Heart left ventricle (tissue), 13 donors: ENCODE measurements at regions not wholly inside any gene's neighbourhood (a gene's known extent, or its start where the extent isn't known, plus 50 kb on each side); places are given as distances from the start of the nearest gene placed in this dataset.

Experiments used
- POLR2A ChIP-seq, 2 donors: fragments of 450-650 bp; IDR thresholded peaks; one replicate each; pipeline ENCODE4 v1.6.1; 2017; ENCODE audit warnings: antibody characterized with exemption in 2 of 2, mild to moderate bottlenecking in 2 of 2, moderate library complexity in 2 of 2
- TF ChIP-seq, protein P1 (sequence below), 12 donors: fragments of 200-600 bp; sonication (generic) in 4 of 12; IDR thresholded peaks; one replicate each; pipeline versions ENCODE4 v1.5.0 to v1.8.0; 2018 to 2022; ENCODE audit warnings: antibody characterized with exemption in 12 of 12, mild to moderate bottlenecking in 5 of 12
- donor health status: ischemic (EF 13 %, LVEDD 7.1; RV severe dilation, severe dysfunction).
- donor health status: DM: no; HTN: yes; CAD: no.
- donor health status: DM: no; HTN: no; CAD: no.
- donor health status: ischemic (EF 25% LVEDD 6.9; RV normal size, moderate dysfunction).
- donor health status: ischemic (EF 25% LVEDD 5.7; RV mildly dilated, moderate dysfunction).
- donor health status: ischemic (EF 35%, LVEDD 5.7; RV mildly dilated, moderate dysfunction).
- donor health status: nonischemic (EF 11% LVEDD 7.7; RV severe dilation, severe dysfunction).
- donor health status: DM: yes; HTN: yes; CAD: no.
- donor health status: PGD.
- donor health status: ischemic (EF 29% LVEDD 5.4; RV normal size, mild dysfunction).
- donor health status: nonischemic (EF 23%, LVEDD 6.1; RV moderate dilation, normal function).

DNA sequence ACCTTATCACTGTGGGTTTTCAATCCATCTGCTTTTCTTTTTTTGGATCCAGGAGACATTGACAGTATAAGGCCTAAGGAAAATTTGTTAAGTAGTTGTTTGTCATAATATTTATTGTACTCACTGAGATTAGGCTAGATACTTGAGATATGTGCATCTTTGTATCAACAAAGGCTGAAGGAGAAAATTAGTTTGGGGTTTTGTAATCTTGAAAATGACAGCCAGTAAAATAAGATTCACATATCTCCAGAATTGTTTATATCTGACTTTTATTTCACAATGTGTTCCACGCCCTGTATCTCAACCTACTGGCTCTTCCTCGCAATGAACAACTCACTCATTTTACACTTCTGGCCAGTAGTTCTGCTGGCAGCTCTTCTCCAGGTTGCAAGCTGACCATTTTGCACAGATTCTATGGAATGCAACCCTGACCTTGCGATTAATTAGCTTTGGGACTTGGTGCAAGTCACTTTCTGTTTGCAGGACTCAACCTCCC, 132.7 kb downstream of the GATA3 start:
- no peak for TF ChIP-seq POLR2A (IDR thresholded peaks at IDR 0.05)
- TF ChIP-seq, protein P1, sequence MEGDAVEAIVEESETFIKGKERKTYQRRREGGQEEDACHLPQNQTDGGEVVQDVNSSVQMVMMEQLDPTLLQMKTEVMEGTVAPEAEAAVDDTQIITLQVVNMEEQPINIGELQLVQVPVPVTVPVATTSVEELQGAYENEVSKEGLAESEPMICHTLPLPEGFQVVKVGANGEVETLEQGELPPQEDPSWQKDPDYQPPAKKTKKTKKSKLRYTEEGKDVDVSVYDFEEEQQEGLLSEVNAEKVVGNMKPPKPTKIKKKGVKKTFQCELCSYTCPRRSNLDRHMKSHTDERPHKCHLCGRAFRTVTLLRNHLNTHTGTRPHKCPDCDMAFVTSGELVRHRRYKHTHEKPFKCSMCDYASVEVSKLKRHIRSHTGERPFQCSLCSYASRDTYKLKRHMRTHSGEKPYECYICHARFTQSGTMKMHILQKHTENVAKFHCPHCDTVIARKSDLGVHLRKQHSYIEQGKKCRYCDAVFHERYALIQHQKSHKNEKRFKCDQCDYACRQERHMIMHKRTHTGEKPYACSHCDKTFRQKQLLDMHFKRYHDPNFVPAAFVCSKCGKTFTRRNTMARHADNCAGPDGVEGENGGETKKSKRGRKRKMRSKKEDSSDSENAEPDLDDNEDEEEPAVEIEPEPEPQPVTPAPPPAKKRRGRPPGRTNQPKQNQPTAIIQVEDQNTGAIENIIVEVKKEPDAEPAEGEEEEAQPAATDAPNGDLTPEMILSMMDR (IDR thresholded peaks at IDR 0.05) = no peak
